ENCODE measurements at regions not wholly inside any gene's neighbourhood (a gene's known extent, or its start where the extent isn't known, plus 50 kb on each side); places are given as distances from the start of the nearest gene placed in this dataset.

DNA sequence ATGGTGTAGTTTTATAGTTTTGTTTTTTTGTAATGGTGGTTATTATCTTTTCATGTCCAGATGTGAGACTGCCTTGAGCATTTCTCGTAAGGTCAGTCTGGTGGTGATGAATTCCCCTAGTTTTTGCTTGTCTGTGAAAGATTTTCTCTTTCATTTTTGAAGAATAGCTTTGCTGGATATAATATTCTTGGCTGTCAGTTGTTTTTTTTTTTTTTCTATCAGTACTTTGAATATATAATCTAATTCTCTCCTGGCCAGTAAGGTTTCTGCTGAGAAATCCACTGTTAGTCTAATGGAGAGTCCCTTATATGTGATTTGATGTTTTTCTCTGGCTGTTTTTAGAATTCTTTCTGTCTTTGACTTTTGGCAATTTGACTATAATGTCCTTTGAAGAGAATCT lies 106.9 kb downstream of the CARTPT start:
- DNase-seq = no peak

DNA sequence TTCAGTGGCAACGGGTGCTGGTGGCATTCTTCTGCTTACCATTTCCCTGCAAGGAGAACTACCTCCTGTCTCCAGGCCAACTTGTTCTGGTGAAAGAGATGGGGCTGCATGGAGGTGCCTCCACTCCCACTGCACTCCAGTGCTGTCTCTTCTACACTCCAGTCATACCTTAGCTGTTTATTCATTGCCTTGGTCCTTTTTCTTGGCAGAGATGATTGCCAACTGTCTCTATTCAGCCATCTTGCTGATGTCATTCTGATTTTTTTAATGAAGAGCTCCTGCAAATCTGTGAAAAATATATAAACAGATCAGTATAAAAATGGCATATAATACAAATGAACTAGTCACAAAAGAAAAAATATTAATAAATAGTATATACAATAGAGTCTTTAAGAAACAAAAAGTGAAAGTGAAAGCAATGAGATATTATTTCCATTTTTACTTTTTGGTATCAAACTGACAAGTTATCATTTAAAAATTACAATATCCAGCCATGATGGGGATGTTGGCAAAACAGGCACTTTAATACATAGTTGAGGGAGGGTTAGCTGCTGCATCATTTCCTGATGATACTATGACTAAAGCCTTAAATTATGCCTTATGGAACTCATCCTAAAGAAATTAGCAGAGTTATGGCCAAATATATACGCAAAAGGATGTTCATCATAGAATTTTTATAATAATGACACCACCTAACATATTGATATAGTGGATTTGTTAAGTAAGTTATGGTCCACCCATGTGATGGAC lies 109.4 kb downstream of the CARTPT start:
- DNase-seq = no peak

DNA sequence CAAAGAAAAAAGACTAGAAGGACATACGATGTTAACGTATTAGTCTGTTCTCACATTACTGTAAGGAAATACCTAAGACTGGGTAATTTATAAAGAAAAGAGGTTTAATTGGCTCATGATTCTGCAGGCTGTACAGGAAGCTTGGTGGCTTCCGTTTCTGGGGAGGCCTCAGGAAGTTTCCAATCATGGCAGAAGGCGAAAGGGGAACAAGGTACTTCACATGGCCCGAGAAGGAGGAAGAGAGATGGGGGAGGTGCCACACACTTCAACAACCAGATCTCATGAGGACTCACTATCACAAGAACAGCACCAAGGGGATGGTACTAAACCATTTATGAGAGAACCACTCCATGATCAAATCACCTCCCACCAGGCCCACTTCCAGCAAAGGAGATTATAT lies 110.1 kb downstream of the CARTPT start:
- DNase-seq = no peak

DNA sequence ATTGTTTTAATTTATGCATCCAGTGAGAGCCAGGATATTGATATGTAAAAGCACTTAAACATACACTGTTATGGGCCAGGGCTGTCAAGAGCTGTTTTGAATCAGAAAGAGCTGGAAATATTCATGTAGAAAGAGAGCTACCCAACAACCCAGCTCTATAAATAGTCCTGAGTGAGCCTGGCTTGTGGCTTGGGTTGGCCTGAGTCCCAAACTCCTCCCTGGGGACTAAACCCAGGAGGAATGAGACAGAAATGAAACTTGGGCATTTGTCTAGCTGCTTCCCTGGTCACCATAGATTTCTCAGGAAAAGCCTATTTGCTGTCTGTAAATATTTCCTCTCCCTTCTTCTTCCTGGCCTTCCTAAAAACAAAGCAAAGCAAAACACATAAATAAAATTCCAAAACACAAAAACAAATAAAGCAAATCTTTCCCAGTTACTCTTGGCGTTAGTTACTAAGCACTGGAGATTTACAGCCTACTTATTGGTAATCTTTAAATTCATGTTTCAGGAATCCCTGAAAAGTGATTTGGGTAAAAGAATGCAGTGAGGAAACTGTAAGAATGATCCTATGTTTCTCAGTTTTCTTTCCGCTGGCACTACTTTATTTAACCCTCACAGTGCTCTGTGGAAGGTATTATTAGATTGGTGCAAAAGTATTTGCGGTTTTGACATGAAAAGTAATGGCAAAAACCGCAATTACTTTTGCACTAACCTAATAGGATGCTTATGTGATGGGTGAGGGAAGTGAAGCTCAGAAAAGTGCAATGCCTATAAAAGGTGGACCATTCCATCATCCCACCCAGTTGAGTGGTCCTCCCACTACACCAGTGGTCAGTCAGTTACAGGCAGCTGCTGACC lies 111.8 kb downstream of the CARTPT start:
- DNase-seq = no peak

DNA sequence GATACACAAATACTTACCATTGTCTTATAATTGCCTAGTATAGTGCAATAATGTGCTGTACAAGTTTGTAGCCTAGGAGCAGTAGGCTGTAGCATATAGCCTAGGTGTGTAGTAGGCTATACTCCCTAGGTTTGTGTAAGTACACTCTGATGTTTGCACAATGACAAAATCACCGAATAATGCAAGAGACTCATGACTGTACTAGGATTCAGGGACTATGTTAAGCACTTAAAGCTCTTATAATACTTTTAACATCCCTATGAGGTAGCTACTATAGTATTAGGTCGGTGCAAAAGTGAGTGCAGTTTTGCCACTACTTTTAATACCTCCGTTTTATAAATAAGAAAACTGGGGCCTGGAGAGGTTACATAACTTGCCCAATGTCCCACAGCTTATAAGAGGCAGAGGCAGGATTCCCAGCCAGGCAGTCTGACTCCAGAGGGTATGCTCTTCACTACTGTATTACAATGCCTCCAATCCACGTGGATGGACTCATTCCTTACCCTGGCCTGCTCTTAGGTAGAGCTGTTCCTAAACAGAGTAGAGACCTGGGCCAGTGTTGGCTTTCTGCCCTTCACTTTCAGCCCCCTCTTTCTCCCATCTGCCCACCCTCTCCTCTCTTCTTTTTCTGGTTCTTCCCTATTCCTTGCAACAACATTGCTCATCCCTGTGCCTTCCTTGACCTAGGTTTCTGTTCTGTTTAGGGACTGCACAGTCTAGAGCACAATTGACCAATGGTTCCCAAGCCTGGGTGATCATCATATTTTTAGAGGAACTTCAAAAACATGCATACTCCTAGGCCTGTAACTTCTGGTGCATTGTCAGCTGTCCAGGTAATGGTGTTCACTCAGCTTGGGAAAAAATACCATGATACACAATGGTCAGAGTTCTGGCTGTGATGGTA lies 114.0 kb downstream of the CARTPT start:
- no peak for DNase-seq

DNA sequence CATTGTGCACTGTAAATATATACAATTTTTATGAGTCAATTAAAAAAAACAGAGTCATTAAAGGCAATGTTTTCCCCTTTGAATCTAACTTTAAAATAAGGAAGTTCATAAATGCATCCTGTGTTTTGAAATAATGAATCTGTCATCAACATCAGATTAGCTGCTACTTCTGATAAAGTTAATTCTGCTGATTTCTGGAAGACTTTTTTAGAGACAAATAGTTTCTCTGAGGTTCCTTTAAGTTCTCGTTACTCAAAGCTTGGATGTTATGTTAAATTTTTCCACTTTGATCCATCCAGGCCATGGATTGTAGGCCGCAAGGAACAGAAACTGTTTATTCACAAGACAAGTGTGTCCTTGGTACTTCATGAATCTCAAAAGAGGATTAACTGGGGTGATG lies 115.5 kb downstream of the CARTPT start:
- DNase-seq = no peak

DNA sequence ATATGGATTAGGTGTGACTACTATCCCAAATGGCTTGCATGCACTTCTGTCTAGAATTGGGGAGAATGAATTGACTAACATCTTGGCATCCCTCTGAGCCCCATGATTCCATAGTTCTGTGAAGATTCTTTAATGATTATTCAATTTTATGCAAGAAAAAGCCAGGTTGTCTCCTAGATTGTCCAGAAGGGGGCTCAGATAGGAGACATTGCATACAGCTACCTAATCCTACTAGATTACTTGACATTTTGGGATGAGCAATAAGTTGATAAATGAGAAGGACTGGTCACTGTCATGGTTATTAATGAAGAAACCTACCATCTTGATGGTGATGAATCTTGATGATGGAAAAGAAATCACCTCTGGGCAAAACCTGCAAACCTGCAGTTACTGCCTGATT lies 117.0 kb downstream of the CARTPT start:
- no peak for DNase-seq

DNA sequence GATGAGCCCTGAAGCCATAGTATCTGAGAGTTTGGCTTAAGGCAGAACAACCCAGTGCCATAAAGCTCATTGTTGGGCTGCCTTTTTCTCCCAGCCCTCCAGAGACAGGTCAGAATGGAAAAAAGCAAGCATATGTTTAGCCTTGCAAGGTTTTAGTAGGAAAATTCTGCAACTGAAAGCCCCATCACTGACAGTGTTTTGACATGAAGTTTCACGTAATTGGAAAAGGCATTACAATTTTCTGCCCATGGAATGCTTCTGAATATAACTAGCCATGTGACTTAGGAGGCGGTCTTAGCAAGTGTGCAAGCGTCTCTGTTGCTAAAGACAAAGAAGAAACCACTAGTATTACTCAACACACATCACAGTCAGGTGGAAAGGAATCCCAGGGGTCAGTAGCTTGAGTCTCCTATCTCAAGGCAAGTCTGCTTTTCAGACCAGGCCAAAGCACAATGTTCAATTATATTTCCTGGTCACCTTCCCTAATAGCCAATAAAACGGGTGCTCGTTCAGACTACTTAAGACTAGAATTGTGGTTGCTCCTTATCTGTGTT lies 117.6 kb downstream of the CARTPT start:
- no peak for DNase-seq

DNA sequence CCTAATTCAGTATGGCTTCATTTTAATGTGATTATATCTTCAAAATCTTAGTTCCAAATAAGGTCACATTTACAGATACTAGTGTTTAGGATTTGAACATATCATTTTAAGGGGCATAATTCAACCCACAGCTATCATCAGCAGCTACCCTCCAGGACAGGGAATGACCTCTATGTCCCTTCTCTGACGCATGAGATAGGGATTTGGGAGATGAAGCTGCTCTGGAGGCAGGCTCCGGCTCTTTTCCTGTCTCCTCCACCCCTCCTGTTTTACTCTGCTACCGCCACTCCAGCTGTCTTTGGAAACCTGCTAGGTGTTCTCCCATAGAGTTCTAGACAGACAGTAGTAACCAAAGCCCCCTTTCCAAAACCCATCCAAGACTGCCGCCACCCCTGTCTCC lies 119.2 kb downstream of the CARTPT start:
- DNase-seq = no peak

DNA sequence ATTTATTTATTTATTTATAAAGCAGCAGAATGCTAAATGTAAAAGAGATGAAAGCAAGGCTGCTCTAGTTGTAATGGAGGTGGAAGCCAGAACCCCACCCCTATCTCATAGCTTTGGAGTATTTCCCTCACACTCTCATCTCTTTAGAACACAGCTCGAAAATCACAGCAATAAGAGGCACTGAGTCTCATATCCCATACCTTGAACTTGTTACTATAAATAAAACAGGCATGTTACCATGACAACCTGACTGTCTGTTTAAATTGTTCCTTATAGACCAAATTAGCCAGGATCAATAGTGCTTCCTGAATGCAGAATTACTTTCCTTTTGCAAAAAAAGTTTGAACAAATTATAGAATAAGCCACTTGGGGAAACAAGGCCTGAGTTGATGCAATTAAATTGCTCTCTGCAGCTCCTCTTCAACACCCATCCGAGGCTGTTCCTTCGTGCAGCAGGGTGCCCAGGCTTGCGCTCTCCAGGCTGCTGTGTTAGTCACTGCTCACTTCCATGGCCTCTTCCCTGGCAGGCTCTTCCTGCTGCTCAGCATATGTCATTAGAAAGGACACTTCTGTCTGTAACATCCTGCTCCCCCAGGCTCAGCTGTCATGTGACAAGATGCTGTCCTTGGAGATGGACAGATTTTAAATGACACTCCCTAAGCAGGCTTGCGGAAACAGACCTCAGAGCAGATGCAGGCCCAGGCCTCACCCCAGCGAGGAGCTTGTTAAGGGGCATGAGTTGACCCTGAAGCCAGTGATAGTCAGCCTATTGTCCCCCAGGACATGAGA lies 120.2 kb downstream of the CARTPT start:
- DNase-seq = no peak

DNA sequence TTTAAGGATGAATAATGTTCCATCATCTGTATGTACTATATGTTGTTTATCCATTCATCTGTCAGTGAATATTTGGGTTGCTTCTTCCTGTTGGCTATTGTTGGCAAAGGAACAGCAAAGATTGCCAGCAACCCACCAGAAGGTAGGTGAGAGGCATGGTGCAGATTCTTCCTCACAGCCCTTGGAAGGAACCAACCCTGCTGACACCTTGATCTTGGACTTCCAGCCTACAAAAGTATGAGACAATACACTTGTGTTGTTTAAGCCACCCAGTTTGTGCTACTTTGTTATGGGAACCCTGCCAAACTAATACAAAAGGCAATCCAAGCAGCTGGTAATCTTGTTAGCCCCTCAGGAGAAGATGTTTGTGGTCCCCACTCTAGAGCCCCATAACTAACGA lies 122.0 kb downstream of the CARTPT start:
- DNase-seq = no peak

DNA sequence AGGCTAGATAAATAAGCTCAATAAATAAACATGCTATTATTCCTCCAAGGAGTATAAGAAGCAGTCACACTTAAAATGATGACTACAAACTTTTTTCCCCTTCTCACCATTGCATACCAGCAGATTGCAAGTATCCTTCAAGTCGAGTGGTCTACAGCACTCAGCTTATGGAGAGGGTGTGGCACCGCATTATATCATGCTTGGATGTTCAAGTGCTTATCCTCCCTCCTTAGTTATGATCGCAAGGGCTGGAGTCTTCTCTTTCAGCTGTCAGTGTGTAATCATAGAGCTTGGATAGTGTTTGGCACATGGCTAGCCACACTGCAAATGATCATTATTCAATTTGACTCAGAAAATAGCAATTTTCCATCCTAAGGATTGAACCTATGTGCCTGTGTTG lies 124.0 kb downstream of the CARTPT start:
- DNase-seq = no peak

DNA sequence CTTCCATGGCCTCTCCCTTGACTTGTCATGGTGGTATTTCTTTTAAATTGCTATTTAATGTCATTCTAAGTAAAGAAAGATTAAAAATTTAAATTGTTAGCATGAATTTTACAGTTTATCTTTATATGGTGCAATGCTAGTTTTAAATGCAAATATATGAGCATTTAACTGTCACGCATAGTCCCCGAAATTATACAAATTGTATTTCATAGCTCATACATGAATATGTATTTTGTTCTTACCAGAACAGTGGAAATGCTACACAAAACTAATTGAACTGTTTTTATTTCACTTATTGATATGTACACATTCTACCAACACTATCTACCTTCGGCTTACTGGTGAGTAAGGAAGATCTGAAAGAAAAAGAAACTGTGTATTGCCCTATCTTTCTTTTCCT lies 125.8 kb downstream of the CARTPT start:
- no peak for DNase-seq

DNA sequence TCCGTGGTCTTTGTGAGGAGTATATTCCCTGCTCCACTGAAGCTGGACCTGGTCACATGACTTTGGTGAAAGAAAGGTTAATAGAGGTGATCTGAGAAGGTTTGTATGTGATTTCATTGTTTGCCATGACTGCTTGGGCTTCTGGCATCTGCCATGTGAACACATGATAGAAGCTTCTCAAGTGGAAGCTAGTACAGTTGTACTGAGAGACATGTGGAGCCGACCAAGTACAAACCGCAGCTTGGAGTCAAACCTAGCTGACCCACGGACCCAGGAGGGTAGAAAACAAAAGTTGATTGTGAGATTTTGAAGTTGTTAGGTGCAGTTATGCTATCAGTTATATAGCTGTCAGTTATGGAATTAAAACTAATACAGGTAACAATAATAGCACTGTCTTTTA lies 140.4 kb downstream of the CARTPT start:
- no peak for DNase-seq

DNA sequence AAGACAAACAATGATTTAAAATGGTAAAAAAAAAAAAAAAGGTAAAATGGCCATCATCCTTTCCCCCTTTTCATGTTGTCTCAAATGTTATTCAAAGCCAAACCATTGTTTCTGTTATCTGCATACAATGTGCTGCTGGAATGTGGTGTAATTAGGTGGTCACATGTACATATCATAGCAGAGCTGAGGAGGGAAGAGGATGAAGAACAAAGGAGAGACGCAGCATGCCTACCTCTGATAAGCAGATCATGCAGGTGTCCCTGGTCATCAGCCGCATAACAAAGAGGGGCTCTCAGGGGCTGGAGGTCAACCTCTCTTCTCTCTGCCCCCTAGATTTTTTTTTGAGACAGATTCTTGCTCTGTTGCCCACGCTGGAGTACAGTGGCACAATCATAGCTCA lies 141.0 kb downstream of the CARTPT start:
- DNase-seq = no peak

DNA sequence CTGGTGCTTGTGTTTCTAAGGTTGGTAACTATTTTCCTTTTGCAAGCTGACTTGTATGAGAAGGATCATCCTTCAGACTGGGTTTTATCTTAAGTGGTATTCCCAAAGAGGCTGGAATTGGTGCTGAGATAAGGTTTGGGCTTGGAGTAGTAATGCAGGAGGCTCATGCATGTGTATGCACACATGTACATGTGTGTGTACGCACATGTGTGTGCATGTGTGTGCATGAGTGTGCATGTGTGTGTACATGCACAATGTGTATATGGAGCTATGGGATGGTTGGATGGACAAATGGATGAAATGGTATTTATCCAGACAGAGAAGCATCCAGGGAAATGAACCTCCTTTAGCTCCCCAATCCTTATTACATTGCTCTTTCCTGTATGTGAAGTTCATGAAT lies 142.6 kb downstream of the CARTPT start:
- DNase-seq = no peak

DNA sequence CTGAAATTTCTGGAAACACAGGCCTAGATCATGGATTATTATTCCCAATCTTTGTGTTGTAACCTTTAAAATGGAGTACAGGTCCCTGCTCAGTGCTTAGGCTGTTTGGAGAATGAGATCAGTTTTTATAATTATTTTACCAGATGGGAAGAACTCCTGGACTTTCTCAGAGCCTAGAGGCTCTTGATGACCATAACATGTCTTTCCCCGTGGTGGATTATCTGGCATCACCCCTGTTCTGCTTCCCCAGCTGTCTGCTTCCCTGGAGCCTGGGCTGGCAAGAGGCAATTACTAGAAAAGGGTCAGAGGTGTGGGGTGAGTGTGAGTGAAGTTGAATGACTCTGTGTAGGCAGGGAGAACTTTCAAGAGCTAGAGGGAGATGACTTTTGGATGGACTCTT lies 143.0 kb downstream of the CARTPT start:
- no peak for DNase-seq

DNA sequence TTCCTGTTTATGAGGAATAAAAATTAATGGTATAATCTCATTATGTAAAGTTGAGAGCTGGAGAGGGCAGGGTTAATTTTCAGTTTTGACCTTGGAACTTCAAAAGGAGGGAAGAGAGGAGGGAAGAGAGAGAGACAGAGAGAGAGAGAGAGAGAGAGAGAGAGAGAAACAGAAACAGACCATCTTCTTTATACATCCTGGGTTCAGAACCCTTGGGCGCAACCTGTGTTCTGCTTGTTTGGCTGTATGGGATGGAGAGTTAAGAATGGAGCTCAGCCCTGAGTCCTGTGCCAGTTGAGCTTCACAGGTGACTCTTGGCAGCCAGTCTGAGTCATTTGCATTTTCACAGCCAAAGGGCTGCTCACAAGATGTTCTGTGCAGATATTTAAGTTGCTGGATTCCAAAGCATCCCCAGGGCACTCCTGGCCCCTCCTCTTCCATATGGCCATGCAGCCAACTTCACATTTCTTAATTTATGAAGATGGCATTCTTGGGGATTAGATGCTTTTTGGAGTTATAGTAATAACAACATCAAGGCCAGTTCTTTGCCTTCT lies 143.5 kb downstream of the CARTPT start:
- DNase-seq = no peak

DNA sequence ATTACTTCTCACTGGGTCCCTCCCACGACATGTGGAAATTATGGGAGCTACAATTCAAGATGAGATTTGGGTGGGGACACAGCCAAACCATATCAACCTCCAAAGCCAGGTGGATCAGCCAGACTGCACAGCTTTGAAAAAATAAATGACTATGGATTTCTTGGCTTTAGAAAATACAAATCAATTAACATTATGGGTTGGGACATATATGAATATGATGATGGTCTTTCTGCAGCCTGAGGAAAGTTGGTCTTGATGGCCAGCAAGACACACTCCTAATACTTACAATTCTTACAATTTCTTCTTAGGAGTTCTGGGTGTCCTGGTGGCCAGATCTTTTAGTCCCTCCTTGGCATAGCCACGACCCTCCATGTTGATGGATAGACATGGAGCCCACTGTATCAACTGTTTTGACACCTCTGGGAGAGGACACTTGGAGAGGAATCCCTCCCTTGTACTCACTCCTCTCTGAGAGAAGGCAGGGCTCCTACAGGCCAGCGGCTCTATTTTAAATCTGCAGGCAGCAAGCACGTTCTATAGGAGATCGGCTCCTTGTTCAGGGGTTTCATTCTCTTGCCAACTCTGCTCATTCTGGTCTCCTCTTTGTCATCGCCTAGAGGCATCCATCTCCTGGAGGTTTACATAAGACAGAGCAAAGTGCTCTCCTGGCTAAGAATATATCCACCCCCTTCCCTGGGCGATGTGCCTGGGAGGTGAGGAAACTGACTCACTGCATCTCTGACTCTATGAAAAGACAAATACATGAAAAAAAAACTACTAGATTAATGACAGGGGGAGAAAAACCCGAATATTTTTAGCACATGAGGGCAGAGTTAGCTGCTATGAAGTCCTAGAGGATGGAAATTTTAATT lies 145.9 kb downstream of the CARTPT start:
- DNase-seq = no peak

DNA sequence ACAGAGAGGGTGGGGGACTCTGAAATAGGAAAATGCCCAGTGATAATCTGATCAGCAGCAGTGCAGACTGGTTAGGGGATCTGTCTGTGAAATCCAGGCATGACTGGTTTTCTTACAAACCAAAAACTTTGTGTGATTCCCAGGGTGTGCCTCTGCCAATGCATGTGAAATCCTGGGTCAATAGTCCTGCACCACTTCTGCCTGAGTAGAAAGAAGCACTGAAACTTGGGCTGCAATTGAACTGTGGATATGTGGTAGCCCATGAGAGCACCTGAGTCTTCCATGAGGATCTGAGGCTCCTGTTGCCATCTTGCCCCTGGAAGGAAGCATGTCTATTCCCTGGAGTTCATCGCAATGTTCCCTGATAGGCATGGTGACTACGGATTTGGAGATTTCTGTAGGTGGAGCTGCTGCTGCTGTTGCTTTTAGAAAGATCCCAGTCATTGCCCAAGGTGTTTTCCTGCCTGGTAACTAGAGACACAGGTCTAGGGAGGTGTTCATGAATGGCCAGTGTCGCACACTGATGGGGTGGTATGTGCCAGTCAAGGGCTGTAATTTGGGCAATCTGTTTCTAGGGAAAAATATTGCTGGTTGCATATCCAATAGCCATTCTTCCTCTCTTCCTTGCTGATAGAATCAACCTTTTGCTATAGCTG lies 146.7 kb downstream of the CARTPT start:
- no peak for DNase-seq

Data from hematopoietic multipotent progenitor cell treated with erythropoietin and hydrocortisone succinate and interleukin-3 and kit ligand, for 8 days (in vitro differentiated cells).